Loucy (cell line): ENCODE measurements at regions not wholly inside any gene's neighbourhood (a gene's known extent, or its start where the extent isn't known, plus 50 kb on each side); places are given as distances from the start of the nearest gene placed in this dataset.

Experiments used
- H2AFZ ChIP-seq: fragments of 200-600 bp; sonication (generic); 2 replicates; pipeline ENCODE4 v1.6.0; 2016; ENCODE audit warnings: antibody characterized with exemption, mild to moderate bottlenecking, low read length, moderate library complexity
- H3F3A ChIP-seq: fragments of 200-600 bp; 2 replicates; pipeline ENCODE4 v1.6.0; 2016; ENCODE audit warnings: antibody characterized with exemption, low read depth, mild to moderate bottlenecking
- H3K27me3 ChIP-seq: fragments of 200-600 bp; sonication (generic); 2 replicates; pipeline ENCODE4 v1.6.1; 2014; ENCODE audit warnings: low read length, mild to moderate bottlenecking; ENCODE audit not compliant: insufficient read depth, poor library complexity, severe bottlenecking
- H3K36me3 ChIP-seq: fragments of 200-600 bp; sonication (generic); 2 replicates; pipeline ENCODE4 v1.6.1; 2016; ENCODE audit warnings: low read length; ENCODE audit not compliant: insufficient read depth
- H3K4me1 ChIP-seq: fragments of 200-600 bp; sonication (generic); 2 replicates; pipeline ENCODE4 v1.5.1; 2014; ENCODE audit warnings: low read length, mild to moderate bottlenecking; ENCODE audit not compliant: insufficient read depth, poor library complexity, severe bottlenecking
- H3K4me2 ChIP-seq: fragments of 200-600 bp; sonication (generic); 2 replicates; pipeline ENCODE4 v1.6.0; 2014; ENCODE audit warnings: antibody characterized with exemption, low read length, low read depth, mild to moderate bottlenecking; ENCODE audit not compliant: poor library complexity, severe bottlenecking
- H3K4me3 ChIP-seq: fragments of 200-600 bp; sonication (generic); 2 replicates; pipeline ENCODE4 v1.5.1; 2014; ENCODE audit warnings: low read length, mild to moderate bottlenecking, mixed read lengths; ENCODE audit not compliant: poor library complexity, severe bottlenecking
- H3K79me2 ChIP-seq: fragments of 200-600 bp; sonication (generic); 2 replicates; pipeline ENCODE4 v1.6.1; 2014; ENCODE audit warnings: low read length; ENCODE audit not compliant: insufficient read depth
- H3K9ac ChIP-seq: fragments of 200-600 bp; sonication (generic); 2 replicates; pipeline ENCODE4 v1.6.0; 2014; ENCODE audit warnings: mild to moderate bottlenecking, low read depth, low read length, moderate library complexity; ENCODE audit not compliant: poor library complexity, severe bottlenecking
- H3K9me2 ChIP-seq: fragments of 200-600 bp; sonication (generic); replicated peaks from 2 replicates; pipeline ENCODE4 v1.6.1; 2016; ENCODE audit warnings: low read depth, low read length, mixed read lengths
- H3K9me3 ChIP-seq: fragments of 200-600 bp; sonication (generic); 2 replicates; pipeline ENCODE4 v1.6.1; 2014; ENCODE audit warnings: mild to moderate bottlenecking, antibody characterized with exemption, low read length, low read depth; ENCODE audit not compliant: insufficient read depth
- H4K20me1 ChIP-seq: fragments of 200-600 bp; sonication (generic); 2 replicates; pipeline ENCODE4 v1.6.0; 2014; ENCODE audit warnings: antibody characterized with exemption, low read length, mild to moderate bottlenecking; ENCODE audit not compliant: insufficient read depth, poor library complexity, severe bottlenecking
- EZH2phosphoT487 ChIP-seq: fragments of 200-600 bp; IDR thresholded peaks from 2 replicates; pipeline ENCODE4 v1.6.1; 2018; ENCODE audit warnings: antibody characterized with exemption, mild to moderate bottlenecking, moderate library complexity, borderline replicate concordance
- TF ChIP-seq, protein P1 (sequence below): fragments of 200-600 bp; sonication (generic); conservative IDR thresholded peaks from 2 replicates; pipeline ENCODE4 v1.5.1; 2014; ENCODE audit warnings: mild to moderate bottlenecking, antibody characterized with exemption, low read length

DNA sequence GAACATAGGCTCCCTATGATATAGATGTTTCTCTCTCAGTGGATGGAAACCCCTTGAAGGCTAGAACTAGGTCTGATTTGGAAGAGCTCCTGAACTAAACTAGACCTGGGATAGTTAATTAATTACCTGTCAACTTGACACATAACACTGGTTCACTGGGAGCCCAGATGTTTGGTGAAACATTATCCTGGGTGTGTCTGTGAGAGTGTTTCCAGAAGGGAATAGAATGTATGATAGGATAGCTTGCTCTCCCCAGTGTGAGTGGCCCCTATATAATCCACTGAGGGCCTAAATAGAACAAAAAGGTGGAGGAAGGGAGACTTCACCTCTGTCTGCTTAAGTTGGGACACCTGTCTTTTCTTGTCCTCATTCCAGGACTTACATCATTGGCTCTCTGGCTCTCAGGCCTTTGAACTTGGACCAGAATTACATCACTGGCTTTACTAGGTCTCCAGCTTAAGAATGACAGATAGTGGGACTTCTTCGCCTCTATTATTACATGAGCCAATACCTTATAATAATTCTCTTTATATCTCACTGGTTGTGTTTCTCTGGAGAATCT lies 194.1 kb downstream of the KTN1 start:
- Histone ChIP-seq H3K9me3 (no peaks in the 10 kb centered on the region), H4K20me1 (no peaks in the 10 kb centered on the region), H3K79me2 (no peaks in the 10 kb centered on the region), H3K36me3 (no peaks in the 10 kb centered on the region), H3K4me1 (no peaks in the 10 kb centered on the region), H3K4me3 (no peak overlapping the region), H3K9me2 (no peaks in the 10 kb centered on the region), H3K27me3 (no peaks in the 10 kb centered on the region), H3F3A (no peaks in the 10 kb centered on the region), H3K4me2 (no peak overlapping the region), H2AFZ (no peak overlapping the region), H3K9ac (no peak overlapping the region)
- no peak for TF ChIP-seq EZH2phosphoT487
- TF ChIP-seq, protein P1, sequence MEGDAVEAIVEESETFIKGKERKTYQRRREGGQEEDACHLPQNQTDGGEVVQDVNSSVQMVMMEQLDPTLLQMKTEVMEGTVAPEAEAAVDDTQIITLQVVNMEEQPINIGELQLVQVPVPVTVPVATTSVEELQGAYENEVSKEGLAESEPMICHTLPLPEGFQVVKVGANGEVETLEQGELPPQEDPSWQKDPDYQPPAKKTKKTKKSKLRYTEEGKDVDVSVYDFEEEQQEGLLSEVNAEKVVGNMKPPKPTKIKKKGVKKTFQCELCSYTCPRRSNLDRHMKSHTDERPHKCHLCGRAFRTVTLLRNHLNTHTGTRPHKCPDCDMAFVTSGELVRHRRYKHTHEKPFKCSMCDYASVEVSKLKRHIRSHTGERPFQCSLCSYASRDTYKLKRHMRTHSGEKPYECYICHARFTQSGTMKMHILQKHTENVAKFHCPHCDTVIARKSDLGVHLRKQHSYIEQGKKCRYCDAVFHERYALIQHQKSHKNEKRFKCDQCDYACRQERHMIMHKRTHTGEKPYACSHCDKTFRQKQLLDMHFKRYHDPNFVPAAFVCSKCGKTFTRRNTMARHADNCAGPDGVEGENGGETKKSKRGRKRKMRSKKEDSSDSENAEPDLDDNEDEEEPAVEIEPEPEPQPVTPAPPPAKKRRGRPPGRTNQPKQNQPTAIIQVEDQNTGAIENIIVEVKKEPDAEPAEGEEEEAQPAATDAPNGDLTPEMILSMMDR = no peak

- H3F3A ChIP-seq = no peaks in the 10 kb centered on the region
- H4K20me1 ChIP-seq = no peaks in the 10 kb centered on the region
- H3K4me3 ChIP-seq = no peak overlapping the region
- TF ChIP-seq EZH2phosphoT487 = no peak
- TF ChIP-seq, protein P1 = no peak
- no peaks in the 10 kb centered on the region for H3K9me2 ChIP-seq
- H3K4me1 ChIP-seq = no peaks in the 10 kb centered on the region
- no peaks in the 10 kb centered on the region for H3K9me3 ChIP-seq
- no peaks in the 10 kb centered on the region for H3K27me3 ChIP-seq
- H3K4me2 ChIP-seq = no peak overlapping the region
- H3K9ac ChIP-seq = no peak overlapping the region
- H3K79me2 ChIP-seq = no peaks in the 10 kb centered on the region
- H3K36me3 ChIP-seq = no peaks in the 10 kb centered on the region
- no peak overlapping the region for H2AFZ ChIP-seq
Observed at GRCh38 chr14:55777877-55778276, 197.9 kb downstream of the KTN1 start.

DNA sequence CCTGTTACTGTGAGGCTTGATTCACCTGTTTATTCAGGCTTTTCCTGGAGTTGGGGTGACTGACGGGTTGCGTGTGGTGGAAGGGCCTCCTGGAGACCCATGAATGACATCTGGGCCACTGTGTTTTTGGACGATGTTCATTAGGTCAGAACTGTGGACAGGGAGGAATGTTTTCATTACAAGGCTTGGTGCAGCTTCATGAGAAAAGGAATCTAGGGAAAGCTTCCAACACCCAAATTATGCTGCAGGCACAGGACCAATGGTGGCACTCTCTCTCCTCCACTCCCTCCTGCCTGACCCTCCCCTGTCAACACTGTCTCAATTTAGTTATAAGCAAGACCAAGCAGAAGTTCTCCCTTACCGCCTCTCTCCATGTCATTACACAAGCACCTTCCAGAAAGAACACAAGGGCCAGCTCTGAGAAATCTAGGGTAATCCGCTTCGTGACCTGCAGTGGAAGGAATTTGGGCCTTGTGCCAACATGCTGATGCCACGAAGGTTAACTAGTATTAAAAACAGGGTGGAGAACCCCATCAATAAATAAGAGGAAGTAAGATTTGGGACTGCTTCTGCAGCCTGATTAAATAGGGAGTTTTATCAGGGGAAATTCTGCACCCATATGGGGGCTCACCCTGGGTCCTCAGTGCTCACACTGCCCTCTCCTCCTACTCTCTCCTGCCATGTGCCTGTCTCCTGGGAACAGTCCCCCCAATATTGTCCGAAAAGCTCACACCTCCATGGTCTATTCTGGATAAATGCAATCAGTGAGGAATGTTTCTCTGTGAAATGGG lies 200.3 kb downstream of the KTN1 start:
- no peak overlapping the region for H3K4me2 ChIP-seq

More for the DNA sequence above, 200.3 kb downstream of the KTN1 start:
- Histone ChIP-seq H3F3A (no peaks in the 10 kb centered on the region), H3K9ac (no peak overlapping the region), H3K9me3 (no peaks in the 10 kb centered on the region), H4K20me1 (no peaks in the 10 kb centered on the region), H3K79me2 (no peaks in the 10 kb centered on the region), H3K36me3 (no peaks in the 10 kb centered on the region), H2AFZ (no peak overlapping the region), H3K4me3 (no peak overlapping the region), H3K9me2 (no peaks in the 10 kb centered on the region), H3K27me3 (no peaks in the 10 kb centered on the region), H3K4me1 (no peaks in the 10 kb centered on the region)
- TF ChIP-seq EZH2phosphoT487 = no peak
- TF ChIP-seq, protein P1 = no peak
